Embryonic facial prominence (tissue), 1 donor: ENCODE measurements at regions not wholly inside any gene's neighbourhood (a gene's known extent, or its start where the extent isn't known, plus 50 kb on each side); places are given as distances from the start of the nearest gene placed in this dataset.
"Not testable (repeated sequence)": the region's sequence is repeated elsewhere in the genome, so short reads cannot be mapped to it uniquely, and the experiment has no call there.

Source experiments
- DNase-seq: peaks from one replicate; pipeline ENCODE4 v3.0.0-alpha.2; 2016; ENCODE audit errors: extremely low spot score

GRCh38 chr3:99319450-99319849 is 318.9 kb upstream of the COL8A1 start:
- DNase-seq = no peak

DNA sequence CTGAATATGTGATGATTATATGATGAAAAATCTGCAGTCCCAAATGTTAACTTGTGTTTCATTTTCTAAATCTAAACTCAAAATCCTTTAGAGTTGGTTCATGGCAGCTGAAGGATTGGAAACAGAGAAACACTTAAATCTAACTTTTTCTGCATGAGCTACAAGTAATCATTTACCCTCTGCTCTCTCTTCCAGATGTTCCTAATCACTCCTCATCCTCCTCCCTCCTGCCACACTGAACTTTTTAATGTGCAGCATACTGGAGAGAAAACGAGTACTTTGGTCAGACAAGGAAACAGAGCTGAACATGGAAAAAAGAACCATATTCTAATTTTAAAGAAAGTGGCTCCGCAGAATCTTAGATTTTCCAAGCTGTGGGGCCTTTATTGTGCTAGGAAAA is 321.2 kb upstream of the COL8A1 start:
- DNase-seq = no peak

- no peak for DNase-seq
Measured at GRCh38 chr3:99315896-99316295, 322.5 kb upstream of the COL8A1 start.

DNA sequence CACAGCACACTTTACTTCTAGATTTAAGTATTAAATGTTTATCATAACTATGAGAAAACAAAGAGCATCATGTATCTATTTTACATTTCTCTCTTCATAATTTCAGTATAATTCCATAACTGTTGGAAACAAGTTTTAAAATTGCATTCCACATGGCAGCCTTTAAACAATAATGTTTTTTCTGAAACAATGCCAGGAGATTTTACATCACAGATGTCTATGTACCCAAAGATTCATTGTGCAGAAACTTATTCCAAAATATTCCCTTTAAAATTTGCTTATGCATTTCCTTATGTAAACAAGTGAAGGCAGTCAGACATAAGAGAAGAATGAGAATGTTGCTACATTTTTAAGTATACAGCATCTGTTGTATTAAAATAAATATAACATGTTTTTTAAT is 324.9 kb upstream of the COL8A1 start:
- no peak for DNase-seq

DNA sequence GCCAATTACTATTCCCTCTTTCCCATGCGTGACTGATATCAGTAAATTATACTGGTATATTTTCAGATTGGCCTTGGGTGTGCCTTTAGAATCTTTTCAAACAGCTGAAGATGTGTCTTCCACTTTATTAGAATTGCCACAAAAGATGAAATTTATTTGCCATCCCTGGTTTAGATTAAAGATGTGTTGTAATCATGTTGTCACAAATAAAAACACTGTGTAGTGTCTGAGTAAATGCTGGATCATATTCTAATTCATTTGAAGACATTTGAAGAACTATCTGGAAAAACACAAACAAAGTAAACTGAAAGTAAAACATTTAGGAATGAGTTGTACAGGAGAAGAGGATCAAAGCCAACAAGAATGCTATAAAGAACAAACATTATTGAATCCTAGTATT is 339.7 kb upstream of the COL8A1 start:
- no peak for DNase-seq

- DNase-seq = no peak
Measured at GRCh38 chr3:99295836-99296235, 342.6 kb upstream of the COL8A1 start.

DNA sequence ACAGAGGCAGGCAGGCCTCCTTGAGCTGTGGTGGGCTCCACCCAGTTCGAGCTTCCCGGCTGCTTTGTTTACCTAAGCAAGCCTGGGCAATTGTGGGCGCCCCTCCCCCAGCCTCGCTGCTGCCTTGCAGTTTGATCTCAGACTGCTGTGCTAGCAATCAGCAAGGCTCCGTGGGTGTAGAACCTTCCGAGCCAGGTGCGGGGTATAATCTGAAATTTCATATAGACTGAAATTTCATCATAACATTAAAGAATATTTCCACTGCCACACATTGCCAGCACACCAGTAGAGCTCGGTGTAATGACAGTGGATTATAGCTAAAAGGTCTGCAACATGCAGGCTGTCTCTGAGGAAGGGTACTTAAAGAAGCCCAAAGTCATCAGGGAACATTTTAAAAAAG is 344.3 kb upstream of the COL8A1 start:
- DNase-seq = not testable (repeated sequence)

DNA sequence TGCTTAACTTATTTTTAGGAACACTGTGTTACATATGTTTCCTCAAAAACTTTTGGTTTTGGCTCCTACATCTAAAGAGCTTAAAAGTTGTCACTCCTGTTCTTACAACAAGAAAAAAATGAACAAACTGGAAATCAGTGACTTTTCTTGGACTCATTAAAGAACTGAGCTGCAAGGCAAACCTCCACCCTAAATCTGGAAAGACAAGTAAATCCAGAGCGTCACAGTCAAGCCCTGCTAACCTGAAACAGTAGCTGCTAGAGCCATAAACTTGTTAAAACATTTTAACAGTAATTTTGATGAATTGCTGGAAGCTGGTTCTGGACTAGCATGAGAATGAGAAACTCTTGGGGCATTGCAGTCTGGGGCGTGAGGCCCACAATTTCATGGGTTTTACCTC is 350.5 kb upstream of the COL8A1 start:
- DNase-seq = no peak

DNA sequence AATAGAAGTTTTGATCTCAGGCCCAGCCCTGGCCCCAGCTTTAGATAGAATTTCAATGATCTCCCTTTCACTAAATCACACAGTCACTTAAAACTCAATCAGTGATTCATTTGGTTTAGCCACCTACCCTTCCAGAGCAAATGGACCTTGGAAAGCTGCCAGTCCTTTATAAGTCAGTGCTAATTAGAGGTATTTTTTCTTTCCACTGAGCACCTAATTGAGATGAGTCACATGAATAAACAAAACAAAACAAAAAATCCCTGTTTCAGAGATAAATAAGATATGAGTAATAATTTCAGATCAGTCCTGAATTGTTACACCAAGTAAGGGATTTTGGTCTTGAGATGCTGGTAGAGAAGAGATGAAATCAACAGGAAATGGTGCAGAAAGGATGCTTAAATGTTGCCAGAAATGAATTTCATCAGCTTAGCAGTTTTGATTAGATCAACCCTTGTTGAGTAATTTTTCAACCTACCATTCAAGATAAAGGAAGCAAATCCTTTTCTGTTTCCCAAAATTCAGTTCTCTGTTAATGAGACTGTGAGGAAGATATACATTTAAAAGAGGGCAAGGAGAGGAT is 352.0 kb upstream of the COL8A1 start:
- no peak for DNase-seq

DNA sequence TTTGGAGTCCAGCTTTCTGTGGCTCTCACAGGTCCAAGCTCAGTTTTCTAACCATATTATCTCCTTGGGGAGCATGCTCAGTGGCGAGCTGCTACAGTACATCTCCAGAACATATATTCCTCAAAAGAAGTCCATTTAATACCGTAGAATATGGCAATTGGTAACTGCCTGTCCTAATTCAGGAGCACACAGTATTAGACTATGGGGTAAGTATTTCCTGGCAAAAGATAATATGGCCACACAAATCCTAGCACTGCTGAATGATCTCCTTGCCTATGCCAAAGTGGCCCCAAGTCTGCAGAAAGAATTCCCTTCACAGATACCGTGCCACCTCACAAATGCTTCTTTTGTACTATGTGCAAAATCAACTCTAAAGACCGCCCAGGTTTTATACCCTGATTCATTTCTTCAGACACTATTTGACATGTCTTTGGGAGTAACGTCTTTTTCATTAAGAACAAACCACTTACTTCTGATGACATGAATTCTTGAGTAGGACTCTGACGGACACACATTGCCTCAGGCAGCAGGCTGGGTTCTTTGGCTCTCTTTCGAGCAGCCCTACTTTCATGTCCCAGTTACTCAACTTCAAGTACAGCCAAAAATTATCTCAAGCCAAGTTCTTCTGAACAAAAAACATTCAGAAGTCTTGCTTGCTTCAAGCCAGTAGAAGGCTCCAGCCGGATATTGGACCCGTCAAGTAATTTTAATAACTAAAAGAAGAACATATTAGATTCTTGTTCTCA is 368.3 kb upstream of the DCBLD2 start:
- DNase-seq = no peak

GRCh38 chr3:99256788-99257187 is 355.3 kb upstream of the DCBLD2 start:
- DNase-seq = no peak

- DNase-seq = no peak
Measured at GRCh38 chr3:99253963-99254355, 352.5 kb upstream of the DCBLD2 start.

DNA sequence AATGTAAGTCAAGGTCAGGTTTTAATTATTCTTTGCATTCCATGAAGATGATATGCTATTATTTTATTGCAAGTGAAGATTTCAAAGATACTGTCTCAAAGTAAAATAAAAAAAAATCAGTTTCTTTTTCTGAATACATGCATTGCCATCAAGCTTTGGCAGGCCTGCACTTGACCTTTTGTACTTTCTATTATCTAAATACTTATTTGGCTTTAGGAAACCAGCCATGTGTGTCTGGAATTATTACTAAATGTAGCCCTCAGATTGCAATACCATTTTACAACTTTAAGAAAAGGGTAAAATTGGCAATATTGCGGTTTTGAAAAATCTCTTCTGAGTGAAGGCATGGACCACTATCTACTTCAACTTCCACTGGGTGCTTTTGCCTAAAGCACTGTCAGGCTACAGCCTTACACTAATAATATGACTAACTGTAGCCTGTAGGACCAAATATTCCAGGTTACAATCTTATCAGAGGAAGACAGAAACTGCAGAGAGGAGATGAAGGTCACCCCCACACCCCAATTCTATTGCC is 349.4 kb upstream of the DCBLD2 start:
- DNase-seq = no peak

GRCh38 chr3:99250272-99250671 is 348.8 kb upstream of the DCBLD2 start:
- DNase-seq = no peak

DNA sequence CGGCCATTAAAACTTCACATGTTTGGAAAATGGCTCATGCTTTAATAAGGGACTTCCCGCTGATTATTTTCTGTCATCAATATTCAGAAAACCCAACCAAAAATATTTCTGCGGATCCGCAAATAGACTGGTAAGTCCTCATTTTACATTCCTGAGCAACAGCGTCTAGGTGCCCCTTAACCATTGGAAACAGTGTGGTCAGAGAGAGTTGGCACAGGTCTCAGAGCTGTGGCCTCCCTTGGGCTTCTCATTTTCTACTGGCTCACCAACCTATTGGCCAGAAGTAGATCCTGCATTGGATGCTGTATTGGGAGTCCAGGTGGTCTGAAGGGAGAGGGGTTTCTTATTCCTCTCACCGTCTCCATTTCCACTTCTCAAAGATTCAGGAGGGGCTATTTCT is 348.1 kb upstream of the DCBLD2 start:
- DNase-seq = no peak

DNA sequence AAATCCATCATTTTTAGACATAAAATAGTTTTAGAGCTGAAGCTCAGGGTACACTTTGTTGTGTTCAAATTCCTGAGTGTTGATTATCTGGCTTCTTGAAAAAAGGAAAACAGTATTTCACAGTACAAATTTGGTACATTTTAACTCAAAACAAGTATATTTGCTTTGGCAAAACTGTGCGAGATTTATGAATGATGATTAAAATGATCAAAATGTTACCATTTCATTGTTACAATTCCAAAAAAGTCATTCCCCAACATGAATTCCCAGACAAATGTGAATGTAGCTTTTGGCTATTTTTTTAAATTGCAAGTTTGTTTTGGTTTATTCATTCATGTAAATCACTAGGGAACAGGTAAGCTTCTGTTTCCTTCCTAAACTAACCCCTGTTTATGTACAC is 347.4 kb upstream of the DCBLD2 start:
- DNase-seq = no peak

DNA sequence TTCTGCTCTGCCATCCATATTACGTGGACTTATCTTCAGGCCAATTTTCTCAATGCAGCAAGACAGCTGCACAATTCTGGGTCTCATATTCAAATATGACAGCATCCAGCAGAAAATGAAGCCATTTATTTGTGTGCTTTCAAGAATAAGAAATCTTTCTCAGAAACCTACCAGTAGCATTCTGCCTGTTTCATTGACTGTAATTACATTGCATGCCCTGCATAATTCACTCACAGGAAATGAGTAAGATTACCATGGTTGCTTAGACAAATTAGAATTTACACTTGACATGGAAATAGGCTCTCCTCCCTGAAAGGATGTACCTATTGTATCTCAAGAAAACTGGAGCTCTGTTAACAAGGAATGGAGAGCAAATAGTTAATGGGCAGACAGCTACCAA is 346.6 kb upstream of the DCBLD2 start:
- DNase-seq = no peak

DNA sequence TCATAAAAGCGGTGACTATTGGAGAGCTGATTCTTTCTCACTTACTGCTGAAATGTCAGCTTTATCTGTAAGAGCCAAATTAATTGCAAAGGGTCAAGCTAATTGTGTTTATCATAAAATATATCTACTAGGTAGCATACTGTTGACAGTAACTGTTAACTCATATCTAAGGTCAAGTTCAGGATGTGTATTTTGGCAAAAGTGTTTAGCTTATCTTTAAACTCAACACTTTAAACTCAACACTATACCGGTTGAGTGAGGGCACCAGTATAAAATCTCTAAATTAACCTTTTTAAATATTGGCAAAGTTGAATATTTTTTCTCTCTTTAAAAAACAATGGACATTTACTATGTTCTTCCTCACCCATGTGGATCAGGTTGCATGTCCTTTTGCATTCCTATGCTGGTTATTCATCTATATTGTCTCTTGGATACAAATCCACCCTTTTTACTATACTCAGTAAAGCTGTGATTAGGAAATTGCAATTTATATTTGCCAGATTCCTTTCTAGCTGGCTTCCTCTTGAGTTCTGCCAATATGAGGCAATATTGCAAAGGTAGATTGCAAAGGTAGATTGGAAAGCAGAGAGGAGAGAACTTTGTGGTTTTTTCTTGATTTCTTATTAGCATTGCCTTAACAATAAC is 344.6 kb upstream of the DCBLD2 start:
- DNase-seq = no peak

GRCh38 chr3:99242271-99242670 is 340.8 kb upstream of the DCBLD2 start:
- no peak for DNase-seq

DNA sequence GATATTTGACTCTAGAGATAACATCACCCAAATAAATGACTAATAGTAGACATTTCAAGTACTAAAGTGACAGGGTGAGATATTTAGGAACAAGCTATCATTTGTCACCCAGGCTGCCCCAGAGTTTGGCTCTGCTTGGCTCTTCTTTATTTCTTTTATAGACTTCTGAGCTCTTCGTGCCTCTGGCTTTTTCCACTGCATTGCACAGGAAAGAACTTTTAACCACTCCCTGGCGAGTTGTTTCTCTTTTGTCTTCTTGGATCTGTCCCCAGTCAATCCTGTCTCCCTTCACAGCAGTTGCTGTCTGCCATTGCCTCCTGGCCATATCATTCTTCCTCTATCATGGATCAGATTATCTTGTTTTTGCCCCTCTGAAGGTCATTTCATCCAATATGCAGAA is 339.2 kb upstream of the DCBLD2 start:
- DNase-seq = no peak

DNA sequence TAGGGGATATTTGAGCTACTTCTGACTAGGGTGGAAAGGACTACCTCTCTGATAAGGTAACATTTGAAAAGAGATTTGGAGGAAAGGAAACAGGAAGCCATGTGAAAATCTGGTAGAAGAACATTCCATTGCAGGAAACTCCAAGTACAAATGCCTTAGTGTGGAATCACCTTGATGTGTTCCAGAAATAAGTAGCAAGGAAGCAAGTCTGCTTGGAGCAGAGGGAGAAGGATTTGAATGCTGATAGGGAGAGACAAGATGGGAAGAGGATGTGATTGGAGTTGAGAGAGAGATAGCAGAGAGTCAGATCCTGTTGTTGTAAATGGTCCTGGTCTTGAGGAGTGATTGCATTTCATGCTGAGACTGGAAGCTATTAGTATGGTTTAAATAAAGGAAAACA is 335.1 kb upstream of the DCBLD2 start:
- DNase-seq = no peak

- DNase-seq = no peak
Measured at GRCh38 chr3:99232696-99233095, 331.2 kb upstream of the DCBLD2 start.

GRCh38 chr3:99218468-99218867 is 317.0 kb upstream of the DCBLD2 start:
- DNase-seq = no peak
